ENCODE measurements at regions not wholly inside any gene's neighbourhood (a gene's known extent, or its start where the extent isn't known, plus 50 kb on each side); places are given as distances from the start of the nearest gene placed in this dataset.
"Not testable (repeated sequence)": the region's sequence is repeated elsewhere in the genome, so short reads cannot be mapped to it uniquely, and the experiment has no call there.

GRCh38 chr19:57035740-57036139, 84.0 kb upstream of the USP29 start:
- not testable (repeated sequence) for H3K27ac ChIP-seq (replicated peaks; ENCODE audit: low read length); H2BK12ac ChIP-seq (ENCODE audit: low read length); H3K4me1 ChIP-seq (ENCODE audit: control insufficient read depth in 2 of 2, insufficient read depth in 1 of 2, low read depth in 1 of 2, low read length in 2 of 2); H3K23ac ChIP-seq (ENCODE audit: low read depth, low read length, poor library complexity); H2BK5ac ChIP-seq (ENCODE audit: low read length); H4K8ac ChIP-seq (ENCODE audit: low read depth, low read length); H2BK120ac ChIP-seq (ENCODE audit: low read depth, low read length); DNase-seq (ENCODE audit: low spot score); H2BK15ac ChIP-seq (ENCODE audit: low read length); H3K18ac ChIP-seq (ENCODE audit: low read length); H2AFZ ChIP-seq (ENCODE audit: low read length); H4K91ac ChIP-seq (ENCODE audit: low read depth, low read length, poor library complexity); H3K9ac ChIP-seq (ENCODE audit: low read depth, low read length, poor library complexity); H3K4ac ChIP-seq (ENCODE audit: low read length); H3K14ac ChIP-seq (ENCODE audit: low read length); H3K36me3 ChIP-seq (replicated peaks in 1 of 2; ENCODE audit: control insufficient read depth in 2 of 2, insufficient read depth in 2 of 2, low read length in 2 of 2); H2AK5ac ChIP-seq (ENCODE audit: low read depth, low read length); H3K4me3 ChIP-seq (ENCODE audit: low read length in 2 of 2); H3K79me1 ChIP-seq (ENCODE audit: low read depth, low read length); H3K4me2 ChIP-seq (ENCODE audit: insufficient read depth, low read length, poor library complexity, severe bottlenecking)
- Histone ChIP-seq H3K9me3 (replicated peaks in 1 of 2; ENCODE audit: control insufficient read depth in 2 of 2, insufficient read depth in 1 of 2, low read depth in 1 of 2, low read length in 2 of 2) (peaks cover 5 to 23% of the 10 kb centered on the region in 2 donors), H3K27me3 (ENCODE audit: control insufficient read depth in 3 of 3, insufficient read depth in 3 of 3, low read depth in 1 of 3, low read length in 3 of 3) (peaks cover 0 to 13% (median 0%) of the 10 kb centered on the region in 3 experiments)
- no CpG with 5 or more reads among the region's 4 CpGs for WGBS, 2 donors (ENCODE audit: extremely low coverage in 2 of 2, insufficient read length in 2 of 2, insufficient replicate concordance in 1 of 2)

DNA sequence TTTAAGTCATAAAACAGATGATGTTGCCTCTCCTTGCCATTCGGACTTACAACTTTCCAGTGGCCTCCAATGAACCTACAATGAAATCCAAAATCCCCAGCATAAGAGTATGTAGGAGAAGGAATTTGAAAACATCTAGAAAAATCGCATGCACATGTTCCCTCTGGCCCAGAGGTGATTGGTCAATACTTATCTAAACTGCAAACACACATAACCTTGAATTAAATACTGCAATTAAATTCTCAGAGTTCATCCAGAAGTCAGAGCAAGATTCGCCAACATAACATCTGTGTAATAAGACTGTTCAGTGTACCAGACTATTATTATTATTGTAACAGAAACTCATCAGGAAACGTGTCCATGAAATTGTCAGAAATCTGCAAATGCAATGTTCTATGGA, 82.2 kb upstream of the USP29 start:
- H2AK5ac ChIP-seq (ENCODE audit: low read depth, low read length), result no peak overlapping the region
- no peaks in the 10 kb centered on the region for H3K4me1 ChIP-seq (ENCODE audit: control insufficient read depth in 2 of 2, insufficient read depth in 1 of 2, low read depth in 1 of 2, low read length in 2 of 2)
- no peak overlapping the region for H3K27ac ChIP-seq (replicated peaks; ENCODE audit: low read length)
- no peak overlapping the region for H2AFZ ChIP-seq (ENCODE audit: low read length)
- H3K27me3 ChIP-seq (ENCODE audit: control insufficient read depth in 3 of 3, insufficient read depth in 3 of 3, low read depth in 1 of 3, low read length in 3 of 3), result peaks cover 0 to 14% (median 0%) of the 10 kb centered on the region in 3 experiments
- H3K36me3 ChIP-seq (replicated peaks in 1 of 2; ENCODE audit: control insufficient read depth in 2 of 2, insufficient read depth in 2 of 2, low read length in 2 of 2), result no peaks in the 10 kb centered on the region
- H3K4me2 ChIP-seq (ENCODE audit: insufficient read depth, low read length, poor library complexity, severe bottlenecking), result no peak overlapping the region
- no peak overlapping the region for H3K23ac ChIP-seq (ENCODE audit: low read depth, low read length, poor library complexity)
- H2BK120ac ChIP-seq (ENCODE audit: low read depth, low read length), result no peak overlapping the region
- H2BK15ac ChIP-seq (ENCODE audit: low read length), result no peak overlapping the region
- no peaks in the 10 kb centered on the region for H3K79me1 ChIP-seq (ENCODE audit: low read depth, low read length)
- H3K4ac ChIP-seq (ENCODE audit: low read length), result no peak overlapping the region
- H3K18ac ChIP-seq (ENCODE audit: low read length), result no peak overlapping the region
- no CpG with 5 or more reads among the region's 4 CpGs for WGBS, 2 donors (ENCODE audit: extremely low coverage in 2 of 2, insufficient read length in 2 of 2, insufficient replicate concordance in 1 of 2)
- H3K14ac ChIP-seq (ENCODE audit: low read length), result no peak overlapping the region
- H4K91ac ChIP-seq (ENCODE audit: low read depth, low read length, poor library complexity), result no peak overlapping the region
- H3K9ac ChIP-seq (ENCODE audit: low read depth, low read length, poor library complexity), result no peak overlapping the region
- no peak overlapping the region for H2BK5ac ChIP-seq (ENCODE audit: low read length)
- peaks cover 7 to 24% of the 10 kb centered on the region in 2 donors for H3K9me3 ChIP-seq (replicated peaks in 1 of 2; ENCODE audit: control insufficient read depth in 2 of 2, insufficient read depth in 1 of 2, low read depth in 1 of 2, low read length in 2 of 2)
- DNase-seq (ENCODE audit: low spot score), result no peak
- no peak overlapping the region for H3K4me3 ChIP-seq (ENCODE audit: low read length in 2 of 2)
- no peak overlapping the region for H4K8ac ChIP-seq (ENCODE audit: low read depth, low read length)
- no peak overlapping the region for H2BK12ac ChIP-seq (ENCODE audit: low read length)

DNA sequence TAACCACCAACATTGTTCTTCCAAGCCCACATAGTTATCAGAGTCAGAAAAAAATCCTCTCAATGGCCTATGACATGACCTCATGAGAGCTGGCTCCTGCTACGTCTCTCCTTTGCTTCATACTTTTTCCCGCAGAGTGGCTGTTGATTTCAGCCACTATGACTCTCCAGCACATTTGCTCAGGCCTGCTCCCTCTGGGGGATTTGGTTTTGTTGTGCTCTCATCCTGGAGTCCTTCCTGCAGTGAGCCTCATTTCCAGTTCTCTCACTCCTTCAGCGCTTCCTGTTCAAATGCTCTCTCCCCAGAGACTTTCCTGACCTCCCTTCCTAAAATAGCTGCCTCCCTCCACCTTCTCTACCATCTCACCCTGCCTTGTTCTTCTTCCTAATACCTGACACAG, 72.0 kb upstream of the USP29 start:
- Histone ChIP-seq H3K79me1 (ENCODE audit: low read depth, low read length) (no peaks in the 10 kb centered on the region), H3K23ac (ENCODE audit: low read depth, low read length, poor library complexity) (no peak overlapping the region), H3K14ac (ENCODE audit: low read length) (no peak overlapping the region), H2BK12ac (ENCODE audit: low read length) (no peak overlapping the region), H3K18ac (ENCODE audit: low read length) (no peak overlapping the region), H3K9me3 (replicated peaks in 1 of 2; ENCODE audit: control insufficient read depth in 2 of 2, insufficient read depth in 1 of 2, low read depth in 1 of 2, low read length in 2 of 2) (peaks cover 4 to 16% of the 10 kb centered on the region in 2 donors), H4K8ac (ENCODE audit: low read depth, low read length) (no peak overlapping the region), H3K27me3 (ENCODE audit: control insufficient read depth in 3 of 3, insufficient read depth in 3 of 3, low read depth in 1 of 3, low read length in 3 of 3) (no peaks in the 10 kb centered on the region), H2BK5ac (ENCODE audit: low read length) (no peak overlapping the region), H4K91ac (ENCODE audit: low read depth, low read length, poor library complexity) (no peak overlapping the region), H2AFZ (ENCODE audit: low read length) (no peak overlapping the region), H3K4me3 (ENCODE audit: low read length in 2 of 2) (no peak overlapping the region), H2BK120ac (ENCODE audit: low read depth, low read length) (no peak overlapping the region), H2AK5ac (ENCODE audit: low read depth, low read length) (no peak overlapping the region), H3K4ac (ENCODE audit: low read length) (no peak overlapping the region), H3K36me3 (replicated peaks in 1 of 2; ENCODE audit: control insufficient read depth in 2 of 2, insufficient read depth in 2 of 2, low read length in 2 of 2) (no peaks in the 10 kb centered on the region), H2BK15ac (ENCODE audit: low read length) (no peak overlapping the region), H3K9ac (ENCODE audit: low read depth, low read length, poor library complexity) (no peak overlapping the region), H3K4me2 (ENCODE audit: insufficient read depth, low read length, poor library complexity, severe bottlenecking) (no peak overlapping the region), H3K27ac (replicated peaks; ENCODE audit: low read length) (no peak overlapping the region), H3K4me1 (ENCODE audit: control insufficient read depth in 2 of 2, insufficient read depth in 1 of 2, low read depth in 1 of 2, low read length in 2 of 2) (no peaks in the 10 kb centered on the region)
- WGBS, 2 donors (ENCODE audit: extremely low coverage in 2 of 2, insufficient read length in 2 of 2, insufficient replicate concordance in 1 of 2), result no CpG with 5 or more reads among the region's 3 CpGs
- no peak for DNase-seq (ENCODE audit: low spot score)

DNA sequence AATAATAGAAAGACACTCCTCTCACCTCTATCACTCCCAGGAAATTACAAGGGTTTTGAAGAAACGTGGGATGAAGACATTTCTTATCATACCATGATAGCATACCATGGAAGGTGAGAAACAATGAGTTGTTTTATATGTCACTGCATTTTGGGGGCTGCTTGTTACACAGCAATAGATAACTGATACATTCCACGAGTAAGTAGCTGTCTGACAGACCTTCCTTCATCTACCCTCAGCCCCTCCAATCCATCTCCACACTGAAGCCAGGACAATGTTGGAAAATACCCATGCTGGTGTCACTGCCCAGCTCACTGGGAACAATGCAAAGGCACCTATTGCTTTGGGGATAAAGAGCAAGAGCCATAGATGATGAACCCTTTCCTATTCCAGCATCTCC, 68.9 kb upstream of the USP29 start:
- Histone ChIP-seq H2BK12ac (ENCODE audit: low read length) (no peak overlapping the region), H3K36me3 (replicated peaks in 1 of 2; ENCODE audit: control insufficient read depth in 2 of 2, insufficient read depth in 2 of 2, low read length in 2 of 2) (no peaks in the 10 kb centered on the region)
- no CpG with 5 or more reads among the region's 2 CpGs for WGBS, 2 donors (ENCODE audit: extremely low coverage in 2 of 2, insufficient read length in 2 of 2, insufficient replicate concordance in 1 of 2)

More for the DNA sequence above, 68.9 kb upstream of the USP29 start:
- Histone ChIP-seq H4K91ac (ENCODE audit: low read depth, low read length, poor library complexity) (no peak overlapping the region), H3K9me3 (replicated peaks in 1 of 2; ENCODE audit: control insufficient read depth in 2 of 2, insufficient read depth in 1 of 2, low read depth in 1 of 2, low read length in 2 of 2) (peaks cover 4 to 21% of the 10 kb centered on the region in 2 donors), H3K14ac (ENCODE audit: low read length) (no peak overlapping the region), H3K4me1 (ENCODE audit: control insufficient read depth in 2 of 2, insufficient read depth in 1 of 2, low read depth in 1 of 2, low read length in 2 of 2) (no peaks in the 10 kb centered on the region), H3K27me3 (ENCODE audit: control insufficient read depth in 3 of 3, insufficient read depth in 3 of 3, low read depth in 1 of 3, low read length in 3 of 3) (peaks cover 0 to 5% (median 0%) of the 10 kb centered on the region in 3 experiments), H2BK120ac (ENCODE audit: low read depth, low read length) (no peak overlapping the region), H2BK15ac (ENCODE audit: low read length) (no peak overlapping the region), H4K8ac (ENCODE audit: low read depth, low read length) (no peak overlapping the region), H3K79me1 (ENCODE audit: low read depth, low read length) (no peaks in the 10 kb centered on the region), H3K4me2 (ENCODE audit: insufficient read depth, low read length, poor library complexity, severe bottlenecking) (no peak overlapping the region), H2AK5ac (ENCODE audit: low read depth, low read length) (no peak overlapping the region), H3K18ac (ENCODE audit: low read length) (no peak overlapping the region), H2BK5ac (ENCODE audit: low read length) (no peak overlapping the region), H3K4ac (ENCODE audit: low read length) (no peak overlapping the region), H3K27ac (replicated peaks; ENCODE audit: low read length) (no peak overlapping the region), H3K23ac (ENCODE audit: low read depth, low read length, poor library complexity) (no peak overlapping the region), H3K9ac (ENCODE audit: low read depth, low read length, poor library complexity) (no peak overlapping the region), H3K4me3 (ENCODE audit: low read length in 2 of 2) (no peak overlapping the region), H2AFZ (ENCODE audit: low read length) (no peak overlapping the region)
- DNase-seq (ENCODE audit: low spot score), result no peak
